ENCODE measurements at regions not wholly inside any gene's neighbourhood (a gene's known extent, or its start where the extent isn't known, plus 50 kb on each side); places are given as distances from the start of the nearest gene placed in this dataset.
"Not testable (repeated sequence)": the region's sequence is repeated elsewhere in the genome, so short reads cannot be mapped to it uniquely, and the experiment has no call there.

- no peak for DNase-seq
These were observed 52.9 kb upstream of the IMP4 start for GRCh38 chr2:130289780-130290179.

GRCh38 chr2:130288467-130289403 is 54.0 kb upstream of the IMP4 start:
- DNase-seq, result no peak

- DNase-seq, result no peak
These were observed 55.1 kb upstream of the IMP4 start for GRCh38 chr2:130287656-130288026.

DNA sequence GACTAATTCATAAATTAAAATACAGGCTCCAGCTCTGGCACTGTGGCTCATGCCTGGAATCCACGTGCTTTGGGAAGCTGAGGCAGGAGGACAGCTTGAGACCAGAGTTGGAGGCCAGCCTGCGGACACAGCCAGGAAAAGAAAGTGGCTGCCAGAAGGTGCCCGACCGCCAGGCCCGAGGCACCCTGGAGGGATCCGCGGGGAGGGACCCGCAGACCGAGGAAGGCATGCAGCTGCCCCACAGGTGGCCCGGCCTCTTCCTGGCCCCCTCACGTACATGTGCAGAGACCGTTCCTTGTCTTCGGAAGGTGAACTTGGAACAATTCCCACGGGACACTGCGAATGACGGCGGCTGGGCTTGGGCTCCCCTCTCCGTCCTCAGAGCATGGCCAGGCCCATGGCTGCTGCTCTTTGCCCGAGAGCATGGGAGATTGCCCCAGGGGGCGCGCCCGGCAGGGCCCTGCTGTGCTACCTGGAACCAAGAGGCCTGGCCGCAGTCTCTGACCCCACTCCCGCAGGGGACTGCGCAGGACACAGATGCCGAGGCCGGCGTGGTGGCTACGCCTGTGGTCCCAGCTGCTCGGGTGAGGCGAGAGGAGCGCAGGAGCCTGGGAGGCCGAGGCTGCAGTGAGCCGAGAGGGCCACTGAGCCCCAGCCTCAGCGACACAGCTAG is 55.6 kb upstream of the IMP4 start:
- no peak for DNase-seq

- not testable (repeated sequence) for DNase-seq
These were observed 59.3 kb upstream of the IMP4 start for GRCh38 chr2:130283341-130283869.

DNA sequence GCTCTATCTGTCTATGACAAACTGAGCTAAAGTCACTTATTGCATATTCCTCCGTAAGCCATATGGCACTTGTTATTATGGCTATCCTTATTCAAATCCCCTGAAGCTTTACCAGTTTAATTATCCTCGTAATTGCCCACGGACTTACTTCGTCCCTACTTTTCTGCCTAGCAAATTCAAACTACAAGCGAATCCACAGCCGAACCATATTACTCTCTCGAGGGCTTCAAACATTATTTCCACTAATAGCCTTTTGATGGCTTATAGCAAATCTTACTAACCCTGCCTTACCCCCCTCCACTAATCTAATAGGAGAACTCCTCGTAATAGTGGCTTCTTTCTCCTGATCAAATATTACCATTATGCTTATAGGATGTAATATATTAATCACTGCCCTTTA is 63.1 kb upstream of the IMP4 start:
- not testable (repeated sequence) for DNase-seq

GRCh38 chr2:130268333-130268732 is 70.1 kb upstream of the TUBA3E start:
- not testable (repeated sequence) for DNase-seq

DNA sequence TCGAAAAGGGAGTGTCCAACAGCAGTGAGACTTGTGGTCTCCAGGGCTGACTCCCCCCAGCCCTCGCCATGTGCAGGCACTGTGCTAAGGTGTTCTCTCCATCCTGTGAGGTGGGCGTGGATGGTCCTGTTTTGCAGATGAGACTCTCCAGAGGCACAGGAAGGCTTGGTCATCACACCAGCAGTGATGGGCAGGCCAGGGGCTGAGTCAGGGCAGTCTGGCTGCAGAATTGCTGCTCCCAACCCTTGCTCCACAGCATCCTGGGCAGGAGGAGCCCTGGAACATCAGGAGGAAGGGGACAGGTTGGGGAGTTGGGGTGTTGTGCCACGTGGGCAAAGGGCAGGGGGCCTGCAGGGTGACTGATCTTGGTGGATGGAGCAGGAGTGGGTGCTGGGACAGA is 69.3 kb upstream of the TUBA3E start:
- not testable (repeated sequence) for DNase-seq

DNA sequence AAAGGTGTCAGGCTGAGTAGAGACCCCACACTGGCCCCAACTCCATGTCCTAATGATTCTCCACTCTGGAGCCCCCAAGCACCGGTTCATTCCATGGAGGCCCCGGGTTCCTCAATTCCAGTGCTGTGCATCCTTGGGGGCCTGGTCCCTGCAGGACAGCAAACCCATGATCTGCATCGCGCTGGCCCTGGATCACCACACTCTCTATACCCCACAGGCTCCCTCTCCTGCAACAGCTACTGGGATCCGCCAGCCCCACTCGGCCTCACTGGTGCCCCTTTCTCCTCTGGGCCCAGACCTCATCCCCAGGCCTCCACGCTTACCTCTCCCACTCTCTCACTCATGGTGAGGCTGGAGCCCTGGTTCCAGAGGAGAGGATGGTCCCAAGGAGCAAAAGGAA is 68.6 kb upstream of the TUBA3E start:
- not testable (repeated sequence) for DNase-seq

DNA sequence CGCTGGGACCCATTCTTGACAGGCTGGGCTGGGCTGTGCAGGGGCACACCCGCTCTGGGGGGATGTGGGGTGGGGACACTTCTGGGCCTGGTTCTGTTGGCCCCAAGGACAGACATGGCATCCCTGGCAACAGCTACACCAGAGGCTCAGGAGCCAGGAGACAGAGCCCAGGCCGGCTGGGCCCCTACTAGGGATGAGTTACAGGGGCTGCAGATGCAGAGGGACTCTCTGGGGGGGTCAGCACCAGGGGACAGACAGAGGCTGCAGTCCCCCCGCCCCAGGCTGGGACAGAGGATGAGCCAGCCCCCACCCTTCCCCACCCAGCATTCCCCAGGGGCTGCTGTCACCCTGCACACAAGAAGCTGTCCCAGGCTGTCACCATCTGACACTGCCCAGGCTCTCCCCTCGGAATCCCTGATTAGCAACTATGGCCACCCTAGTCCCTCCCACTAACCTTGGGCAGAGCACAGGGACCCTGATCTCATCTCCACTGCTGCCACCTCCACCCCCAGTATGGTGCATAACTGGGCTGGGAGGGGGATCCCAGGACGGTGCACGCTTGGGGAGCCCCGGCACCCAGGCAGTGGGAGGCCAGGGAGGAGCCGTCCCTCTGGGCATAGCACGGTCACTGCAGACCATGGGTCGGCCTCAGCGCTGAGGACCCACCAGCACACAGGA is 67.5 kb upstream of the TUBA3E start:
- not testable (repeated sequence) for DNase-seq

GRCh38 chr2:130264901-130265320 is 66.7 kb upstream of the TUBA3E start:
- DNase-seq, result not testable (repeated sequence)

DNA sequence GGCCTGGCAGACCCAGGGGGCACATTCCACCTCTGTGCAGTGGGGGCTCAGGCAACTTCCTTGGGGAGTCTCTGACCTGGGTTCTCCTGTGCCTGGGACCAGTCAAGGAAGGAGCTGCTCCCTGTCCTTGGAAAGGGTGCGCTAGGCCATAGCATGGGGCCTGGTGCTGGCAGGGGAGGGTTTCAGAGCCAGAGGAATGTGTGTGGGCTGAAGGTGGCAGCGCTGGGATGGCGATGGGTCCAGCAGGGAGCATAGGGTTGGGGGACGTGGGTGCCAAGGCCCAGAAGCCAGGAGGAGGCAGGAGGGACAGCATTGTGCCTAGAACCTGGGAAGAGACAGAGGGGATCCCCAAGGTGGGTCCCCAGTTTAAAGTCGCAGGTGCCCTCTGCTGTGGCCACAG is 66.3 kb upstream of the TUBA3E start:
- no peak for DNase-seq

- DNase-seq, result no peak
These were observed 65.8 kb upstream of the TUBA3E start for GRCh38 chr2:130264046-130264445.

- DNase-seq, result peak; percentile 13 to 44
These were observed 65.4 kb upstream of the TUBA3E start for GRCh38 chr2:130263606-130264005.

DNA sequence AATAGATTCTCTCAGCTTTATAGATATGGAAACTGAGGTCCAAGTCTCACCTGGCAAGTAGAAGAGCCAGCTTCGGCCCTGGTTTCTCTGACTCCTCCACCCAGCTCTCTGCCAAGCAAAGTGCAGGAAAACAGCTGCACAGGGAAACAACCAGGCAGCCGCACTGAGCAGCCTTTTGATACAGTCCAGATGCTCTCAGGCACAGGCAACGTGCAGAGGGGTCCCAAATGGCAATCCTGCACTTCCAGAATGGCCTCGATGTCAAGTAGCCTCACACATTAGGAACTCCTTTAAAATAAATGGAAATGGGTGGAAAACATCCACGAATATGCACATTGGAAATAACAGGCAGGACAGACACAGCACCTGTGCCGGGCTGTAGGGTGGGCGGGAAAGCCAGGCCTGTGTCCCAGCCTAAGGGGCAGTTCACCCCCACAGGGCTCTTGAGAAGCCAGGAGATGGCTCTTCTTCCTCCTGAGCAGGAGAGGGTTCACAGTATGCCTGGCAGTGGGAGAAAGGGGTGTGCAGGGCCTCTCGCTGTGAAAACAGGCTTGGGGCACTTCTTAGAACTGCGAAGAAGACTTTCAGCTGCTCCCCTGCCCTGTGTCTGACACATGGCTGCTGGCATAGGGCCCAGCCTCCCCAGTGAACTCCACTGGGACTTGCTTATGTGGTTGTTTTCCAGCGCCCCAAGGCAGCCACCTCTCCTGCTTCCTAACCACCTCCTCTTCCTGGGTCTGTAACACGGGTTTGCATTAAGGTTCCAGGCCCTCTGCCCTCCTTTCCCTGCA is 63.9 kb upstream of the TUBA3E start:
- DNase-seq, result no peak

GRCh38 chr2:130261099-130261498 is 62.9 kb upstream of the TUBA3E start:
- DNase-seq, result no peak

- DNase-seq, result no peak
These were observed 61.4 kb upstream of the TUBA3E start for GRCh38 chr2:130259594-130259993.

DNA sequence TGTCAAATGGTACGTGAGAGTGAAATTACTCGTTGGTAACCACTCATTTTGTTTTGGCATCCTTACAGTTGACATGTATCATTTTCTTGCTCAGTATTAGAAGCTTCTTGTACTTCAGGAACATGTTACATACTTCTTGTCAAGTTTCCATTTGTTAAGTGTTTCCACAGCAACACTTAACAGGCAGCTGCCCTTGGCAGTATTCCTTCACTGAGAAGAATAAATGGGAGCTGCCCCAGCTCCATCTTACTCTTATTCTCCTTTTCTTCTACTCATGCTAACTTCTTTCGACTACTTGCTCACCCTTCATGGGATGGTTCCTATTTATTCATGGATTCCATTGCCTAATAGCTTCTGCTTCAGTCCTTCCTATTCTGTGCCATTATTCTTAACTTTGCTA is 60.1 kb upstream of the TUBA3E start:
- no peak for DNase-seq

- no peak for DNase-seq
These were observed 54.8 kb upstream of the TUBA3E start for GRCh38 chr2:130252880-130253645.

DNA sequence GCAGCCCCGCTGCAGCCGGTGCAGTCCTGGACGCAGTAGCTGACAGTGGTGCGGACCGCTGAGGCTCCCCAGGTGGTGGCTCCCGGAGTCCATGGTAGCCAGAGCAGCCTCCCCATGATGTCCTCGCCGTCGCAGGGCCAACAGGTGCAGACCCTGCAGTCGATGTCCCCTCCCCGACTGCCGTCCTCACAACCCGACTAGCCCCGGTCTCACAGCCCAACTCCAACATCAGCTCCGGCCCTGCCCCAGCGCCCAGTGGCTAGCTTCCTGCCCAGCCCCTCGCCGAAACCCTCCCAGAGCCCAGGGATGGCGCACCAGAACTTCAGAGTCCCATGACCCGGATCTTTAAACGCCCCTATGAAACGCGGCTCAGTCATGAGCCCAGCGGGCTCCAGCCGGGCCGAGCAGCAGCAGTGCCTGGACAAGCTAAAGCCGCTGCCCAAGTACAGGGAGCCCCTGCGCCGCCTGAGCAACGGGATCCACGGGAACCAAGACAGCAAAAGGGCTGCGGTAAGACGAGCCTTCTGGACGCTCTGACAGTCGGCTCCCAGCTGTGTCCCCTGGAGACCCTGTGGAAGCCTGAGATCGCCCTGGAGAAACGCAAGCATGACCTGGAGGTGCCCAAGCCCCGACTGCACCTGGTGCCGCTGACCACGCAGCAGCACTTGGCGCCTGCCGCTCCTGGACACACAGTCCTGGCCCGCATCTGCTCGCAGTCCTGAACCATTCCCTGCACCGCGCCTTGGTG is 53.8 kb upstream of the TUBA3E start:
- DNase-seq, result no peak

GRCh38 chr2:130251535-130251872 is 53.3 kb upstream of the TUBA3E start:
- DNase-seq, result peak; percentile 22 to 26
